Activated CD4-positive, alpha-beta T cell treated with anti-CD3 and anti-CD28 coated beads, Interleukin-2, Interleukin-4, amounts not matched to agents 100 ng/mL and 50 ng/mL, durations not matched to agents 16 hours and 8 hours (primary cell): ENCODE measurements at regions not wholly inside any gene's neighbourhood (a gene's known extent, or its start where the extent isn't known, plus 50 kb on each side); places are given as distances from the start of the nearest gene placed in this dataset.

ENCODE experiments used
- DNase-seq: peaks from one replicate; pipeline ENCODE4 v3.0.0-alpha.2; 2020; ENCODE audit warnings: low spot score

- peak; percentile 15 for DNase-seq
These were observed 527.9 kb upstream of the MDFIC2 start for GRCh38 chr3:70840106-70840870.

GRCh38 chr3:70833239-70833960 lies 521.0 kb upstream of the MDFIC2 start:
- DNase-seq = no peak

- DNase-seq = no peak
These were observed 520.4 kb upstream of the MDFIC2 start for GRCh38 chr3:70832834-70833205.

- no peak for DNase-seq
These were observed 519.8 kb upstream of the MDFIC2 start for GRCh38 chr3:70832089-70832833.

- DNase-seq = no peak
These were observed 516.7 kb upstream of the MDFIC2 start for GRCh38 chr3:70829092-70829491.

GRCh38 chr3:70824773-70825172 lies 512.3 kb upstream of the MDFIC2 start:
- no peak for DNase-seq

GRCh38 chr3:70824078-70824477 lies 511.6 kb upstream of the MDFIC2 start:
- DNase-seq = no peak

GRCh38 chr3:70823622-70824021 lies 511.2 kb upstream of the MDFIC2 start:
- DNase-seq = no peak

- no peak for DNase-seq
These were observed 510.2 kb upstream of the MDFIC2 start for GRCh38 chr3:70822669-70823068.

GRCh38 chr3:70821602-70822001 lies 509.2 kb upstream of the MDFIC2 start:
- no peak for DNase-seq

GRCh38 chr3:70820397-70820796 lies 508.0 kb upstream of the MDFIC2 start:
- DNase-seq = no peak

- DNase-seq = no peak
These were observed 505.7 kb upstream of the MDFIC2 start for GRCh38 chr3:70818145-70818544.

- no peak for DNase-seq
These were observed 503.9 kb upstream of the MDFIC2 start for GRCh38 chr3:70816346-70816745.

GRCh38 chr3:70815817-70816216 lies 503.4 kb upstream of the MDFIC2 start:
- no peak for DNase-seq

- no peak for DNase-seq
These were observed 500.9 kb upstream of the MDFIC2 start for GRCh38 chr3:70813311-70813710.

- DNase-seq = no peak
These were observed 499.4 kb upstream of the MDFIC2 start for GRCh38 chr3:70811880-70812279.

- DNase-seq = no peak
These were observed 496.4 kb upstream of the MDFIC2 start for GRCh38 chr3:70808881-70809280.

GRCh38 chr3:70806556-70806955 lies 494.1 kb upstream of the MDFIC2 start:
- DNase-seq = no peak

GRCh38 chr3:70806021-70806420 lies 493.6 kb upstream of the MDFIC2 start:
- no peak for DNase-seq

- no peak for DNase-seq
These were observed 492.8 kb upstream of the MDFIC2 start for GRCh38 chr3:70805061-70805889.

- DNase-seq = no peak
These were observed 491.5 kb upstream of the MDFIC2 start for GRCh38 chr3:70803891-70804290.

- DNase-seq = no peak
These were observed 490.9 kb upstream of the MDFIC2 start for GRCh38 chr3:70803319-70803718.
